Peyer's patch (tissue), 4 donors: ENCODE measurements at regions not wholly inside any gene's neighbourhood (a gene's known extent, or its start where the extent isn't known, plus 50 kb on each side); places are given as distances from the start of the nearest gene placed in this dataset.
"Not testable (repeated sequence)": the region's sequence is repeated elsewhere in the genome, so short reads cannot be mapped to it uniquely, and the experiment has no call there.

Experiments used
- DNase-seq, 3 donors: peaks; one replicate each; pipeline ENCODE4 v3.0.0-alpha.2; 2017 to 2019
- H3K27ac ChIP-seq, 4 donors: fragments of 200-600 bp; sonication (generic); one replicate each; pipeline ENCODE4 v1.5.1; 2016 to 2019
- H3K27me3 ChIP-seq, 2 donors: fragments of 200-600 bp; sonication (generic); one replicate each; pipeline ENCODE4 v1.5.1; 2019
- H3K36me3 ChIP-seq, 3 donors: fragments of 200-600 bp; sonication (generic); one replicate each; pipeline ENCODE4 v1.5.1; 2016 to 2019
- H3K4me1 ChIP-seq, 4 donors: fragments of 200-600 bp; sonication (generic); one replicate each; pipeline ENCODE4 v1.5.1; 2016 to 2019
- H3K4me3 ChIP-seq, 4 donors: fragments of 200-600 bp; sonication (generic); 1 replicate in 3 of 4; 2 replicates in 1 of 4; pipeline ENCODE4 v1.5.1; 2016 to 2019; ENCODE audit warnings: mild to moderate bottlenecking in 1 of 4
- H3K9me3 ChIP-seq, 4 donors: fragments of 200-600 bp; sonication (generic); one replicate each; pipeline ENCODE4 v1.5.1; 2016 to 2019; ENCODE audit warnings: mild to moderate bottlenecking in 1 of 4
- CTCF ChIP-seq, 6 experiments: fragments of 450-650 bp in 4 of 6; fragments of 200-600 bp in 2 of 6; sonication (generic) in 1 of 6; IDR thresholded peaks; one replicate each; pipeline ENCODE4 v1.5.1; 2017 to 2019; ENCODE audit warnings: antibody characterized with exemption in 6 of 6, mild to moderate bottlenecking in 3 of 6, moderate library complexity in 1 of 6
- POLR2A ChIP-seq, 2 donors: fragments of 450-650 bp; IDR thresholded peaks; one replicate each; pipeline ENCODE4 v1.5.1; 2017; ENCODE audit warnings: antibody characterized with exemption in 2 of 2, mild to moderate bottlenecking in 2 of 2, moderate library complexity in 2 of 2

DNA sequence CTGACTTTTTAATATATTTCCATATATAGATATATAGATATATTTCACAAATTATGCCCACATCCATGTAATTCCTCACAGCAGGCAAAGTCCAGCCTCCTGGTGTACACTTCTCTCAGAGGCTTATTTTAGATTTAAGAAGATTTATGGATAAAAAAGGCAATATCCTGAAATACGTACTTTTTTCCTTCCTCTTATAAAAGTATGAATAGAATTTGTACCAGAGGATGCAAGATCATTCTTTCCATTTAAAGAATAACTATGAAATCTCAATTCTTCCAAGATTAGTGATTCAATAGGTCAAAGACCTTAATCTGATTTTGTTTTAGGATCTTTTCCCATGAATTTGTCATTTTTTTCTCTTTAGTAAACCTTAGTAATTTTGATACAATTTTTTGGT is 597.9 kb upstream of the TBL1XR1 start:
- H3K4me3 ChIP-seq: no peak overlapping the region
- H3K36me3 ChIP-seq: no peaks in the 10 kb centered on the region
- no peak for TF ChIP-seq POLR2A (IDR thresholded peaks at IDR 0.05)
- TF ChIP-seq CTCF (IDR thresholded peaks at IDR 0.05): no peak
- no peaks in the 10 kb centered on the region for H3K27me3 ChIP-seq
- no peak for DNase-seq
- no peaks in the 10 kb centered on the region for H3K4me1 ChIP-seq
- H3K9me3 ChIP-seq: no peaks in the 10 kb centered on the region
- no peak overlapping the region for H3K27ac ChIP-seq

DNA sequence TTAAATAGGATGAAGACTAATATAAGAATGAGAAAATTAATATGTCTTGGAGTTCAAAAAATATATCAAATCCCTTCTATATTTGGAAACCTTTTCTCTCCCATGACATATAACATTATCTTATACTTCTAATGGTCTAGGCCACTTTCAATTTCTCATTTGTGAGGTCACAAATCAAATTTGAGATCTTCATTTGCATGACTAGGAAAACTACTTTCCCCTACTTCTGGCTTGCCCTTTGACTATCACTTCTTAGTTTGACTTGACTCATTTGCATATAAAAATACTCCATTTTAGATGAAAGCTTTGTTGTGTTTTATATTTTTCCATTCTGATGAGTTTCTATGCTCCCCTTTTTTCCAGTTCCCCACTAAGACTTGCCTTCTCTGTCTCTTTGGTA is 598.6 kb upstream of the TBL1XR1 start:
- TF ChIP-seq POLR2A (IDR thresholded peaks at IDR 0.05) (no peak), CTCF (IDR thresholded peaks at IDR 0.05) (no peak)
- no peaks in the 10 kb centered on the region for H3K27me3 ChIP-seq
- no peaks in the 10 kb centered on the region for H3K9me3 ChIP-seq
- no peak overlapping the region for H3K27ac ChIP-seq
- H3K4me3 ChIP-seq: no peak overlapping the region
- no peaks in the 10 kb centered on the region for H3K36me3 ChIP-seq
- DNase-seq: no peak
- no peaks in the 10 kb centered on the region for H3K4me1 ChIP-seq

DNA sequence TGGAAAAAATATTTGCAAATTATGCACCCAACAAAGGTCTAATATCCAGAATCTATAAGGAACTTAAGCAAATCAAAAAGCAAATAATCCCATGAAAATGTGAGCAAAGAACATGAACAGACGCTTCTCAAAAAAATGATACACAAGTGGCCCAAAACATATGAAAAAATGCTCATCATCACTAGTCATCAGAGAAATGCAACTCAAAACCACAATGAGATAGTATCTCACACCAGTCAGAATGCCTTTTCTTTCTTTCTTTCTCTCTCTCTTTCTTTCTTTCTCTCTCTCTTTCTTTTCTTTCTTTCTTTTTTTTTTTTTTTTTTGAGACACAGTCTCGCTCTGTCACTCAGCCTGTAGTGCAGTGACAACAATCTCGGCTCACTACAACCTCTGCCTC is 602.9 kb upstream of the TBL1XR1 start:
- not testable (repeated sequence) for H3K27ac ChIP-seq, H3K4me1 ChIP-seq, H3K9me3 ChIP-seq, DNase-seq, H3K27me3 ChIP-seq, H3K36me3 ChIP-seq, H3K4me3 ChIP-seq

DNA sequence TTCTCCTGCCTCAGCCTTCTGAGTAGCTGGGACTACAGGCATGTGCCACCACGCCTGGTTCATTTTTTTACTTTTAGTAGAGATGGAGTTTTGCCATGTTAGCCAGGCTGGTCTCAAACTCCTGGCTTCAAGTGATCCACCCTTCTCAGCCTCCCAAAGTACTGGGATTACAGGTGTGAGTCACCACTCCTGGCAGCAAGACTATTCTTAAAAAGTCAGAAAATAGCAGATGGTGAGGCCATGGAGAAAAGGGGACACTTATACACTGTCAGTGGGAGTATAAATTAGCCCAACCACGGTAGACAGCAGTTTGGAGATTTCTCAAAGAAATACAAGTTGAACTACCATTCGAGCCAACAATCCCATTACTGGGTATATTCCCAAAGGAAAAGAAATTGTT is 603.3 kb upstream of the TBL1XR1 start:
- Histone ChIP-seq H3K27ac (no peak overlapping the region), H3K9me3 (no peaks in the 10 kb centered on the region), H3K36me3 (no peaks in the 10 kb centered on the region), H3K4me3 (no peak overlapping the region), H3K4me1 (no peaks in the 10 kb centered on the region), H3K27me3 (no peaks in the 10 kb centered on the region)
- DNase-seq: no peak
- TF ChIP-seq POLR2A (IDR thresholded peaks at IDR 0.05): no peak
- no peak for TF ChIP-seq CTCF (IDR thresholded peaks at IDR 0.05)

GRCh38 chr3:177802151-177802900 is 605.0 kb upstream of the TBL1XR1 start:
- TF ChIP-seq CTCF (IDR thresholded peaks at IDR 0.05) (no peak), POLR2A (IDR thresholded peaks at IDR 0.05) (no peak)
- Histone ChIP-seq H3K27me3 (no peaks in the 10 kb centered on the region), H3K36me3 (no peaks in the 10 kb centered on the region), H3K4me1 (no peaks in the 10 kb centered on the region), H3K4me3 (no peak overlapping the region), H3K9me3 (no peaks in the 10 kb centered on the region), H3K27ac (no peak overlapping the region)
- DNase-seq: no peak

DNA sequence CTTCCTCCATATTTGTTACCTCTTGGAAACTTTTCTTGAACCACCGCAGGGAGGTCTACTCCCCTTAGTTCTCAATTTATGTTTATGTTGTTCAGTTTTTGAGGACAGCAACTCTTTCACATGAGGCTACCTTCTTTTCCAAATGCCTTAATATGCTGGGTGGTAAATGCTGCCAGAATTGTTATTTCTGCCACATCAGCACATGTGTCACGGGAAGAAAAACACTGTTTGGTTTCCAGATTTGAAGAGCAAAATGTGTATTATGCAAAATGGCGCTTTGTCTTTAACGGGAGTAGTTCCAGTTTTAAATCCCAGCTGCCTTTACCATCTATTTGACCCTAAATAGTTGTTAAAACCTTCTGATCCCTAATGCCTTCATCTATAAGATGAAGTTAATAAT is 606.2 kb upstream of the TBL1XR1 start:
- Histone ChIP-seq H3K9me3 (no peaks in the 10 kb centered on the region), H3K4me3 (no peak overlapping the region), H3K27ac (no peak overlapping the region), H3K27me3 (no peaks in the 10 kb centered on the region), H3K36me3 (no peaks in the 10 kb centered on the region), H3K4me1 (no peaks in the 10 kb centered on the region)
- TF ChIP-seq POLR2A (IDR thresholded peaks at IDR 0.05) (no peak), CTCF (IDR thresholded peaks at IDR 0.05) (no peak)
- no peak for DNase-seq
